Activated naive CD8-positive, alpha-beta T cell treated with anti-CD3 and anti-CD28 coated beads, Interleukin-2, amount 50 U/mL, for 24 hours (primary cell): ENCODE measurements at regions not wholly inside any gene's neighbourhood (a gene's known extent, or its start where the extent isn't known, plus 50 kb on each side); places are given as distances from the start of the nearest gene placed in this dataset.
"Not testable (repeated sequence)": the region's sequence is repeated elsewhere in the genome, so short reads cannot be mapped to it uniquely, and the experiment has no call there.

Experiments used
- ATAC-seq: fragments of 150-1000 bp; cut with Tn5 transposase; one replicate; pipeline ENCODE4 v1.10.0; 2021
- DNase-seq: peaks from one replicate; pipeline ENCODE4 v3.0.0; 2021
- H3K27ac Mint-ChIP-seq: one replicate; pipeline ENCODE4 v1.8.0; 2021; ENCODE audit warnings: mild to moderate bottlenecking, mixed read lengths
- H3K27me3 Mint-ChIP-seq: one replicate; pipeline ENCODE4 v1.8.0; 2021; ENCODE audit warnings: mixed read lengths
- H3K36me3 Mint-ChIP-seq: one replicate; pipeline ENCODE4 v1.8.0; 2021; ENCODE audit warnings: low read depth, mixed read lengths
- H3K4me1 Mint-ChIP-seq: one replicate; pipeline ENCODE4 v1.8.0; 2021; ENCODE audit warnings: mixed read lengths
- H3K4me3 Mint-ChIP-seq: one replicate; pipeline ENCODE4 v1.8.0; 2021; ENCODE audit warnings: mild to moderate bottlenecking, moderate library complexity, mixed read lengths
- H3K9me3 Mint-ChIP-seq: one replicate; pipeline ENCODE4 v1.8.0; 2021; ENCODE audit warnings: mixed read lengths

GRCh38 chr22:18731075-18731666, 119.5 kb upstream of the RIMBP3 start:
- no peak overlapping the region for H3K27ac Mint-ChIP-seq

GRCh38 chr22:18730410-18730809, 118.7 kb upstream of the RIMBP3 start:
- not testable (repeated sequence) for H3K4me1 Mint-ChIP-seq, H3K4me3 Mint-ChIP-seq, H3K27ac Mint-ChIP-seq, H3K27me3 Mint-ChIP-seq, H3K9me3 Mint-ChIP-seq, H3K36me3 Mint-ChIP-seq
- peak; percentile 77 for DNase-seq
- ATAC-seq, result peak; percentile 80

More at GRCh38 chr22:18731075-18731666, 119.5 kb upstream of the RIMBP3 start:
- Mint-ChIP-seq H3K4me1 (no peaks in the 10 kb centered on the region), H3K9me3 (peaks cover 3% of the 10 kb centered on the region), H3K27me3 (no peaks in the 10 kb centered on the region), H3K4me3 (no peak overlapping the region), H3K36me3 (no peaks in the 10 kb centered on the region)
- ATAC-seq, result no peak
- DNase-seq, result no peak
